GM18909 (cell line): ENCODE measurements at regions not wholly inside any gene's neighbourhood (a gene's known extent, or its start where the extent isn't known, plus 50 kb on each side); places are given as distances from the start of the nearest gene placed in this dataset.
"Not testable (repeated sequence)": the region's sequence is repeated elsewhere in the genome, so short reads cannot be mapped to it uniquely, and the experiment has no call there.

Source experiments
- ATAC-seq: cut with Tn5 transposase; IDR thresholded peaks from one replicate; pipeline ENCODE4 v1.9.1; 2021; ENCODE audit warnings: mild to moderate bottlenecking; ENCODE audit not compliant: unreplicated experiment, poor library complexity

- no peak for ATAC-seq
Measured at GRCh38 chrX:150201841-150202240, 161.3 kb upstream of the MAMLD1 start.

GRCh38 chrX:150202641-150203247 lies 160.4 kb upstream of the MAMLD1 start:
- ATAC-seq: no peak

- no peak for ATAC-seq
Measured at GRCh38 chrX:150203248-150203645, 159.9 kb upstream of the MAMLD1 start.

- no peak for ATAC-seq
Measured at GRCh38 chrX:150205011-150205410, 158.1 kb upstream of the MAMLD1 start.

- no peak for ATAC-seq
Measured at GRCh38 chrX:150207733-150208132, 155.4 kb upstream of the MAMLD1 start.

GRCh38 chrX:150211988-150212387 lies 151.1 kb upstream of the MAMLD1 start:
- no peak for ATAC-seq

GRCh38 chrX:150212672-150213480 lies 150.2 kb upstream of the MAMLD1 start:
- ATAC-seq: no peak

GRCh38 chrX:150213481-150214030 lies 149.6 kb upstream of the MAMLD1 start:
- ATAC-seq: no peak

GRCh38 chrX:150216000-150216399 lies 147.1 kb upstream of the MAMLD1 start:
- not testable (repeated sequence) for ATAC-seq

GRCh38 chrX:150216716-150217115 lies 146.4 kb upstream of the MAMLD1 start:
- no peak for ATAC-seq

GRCh38 chrX:150217609-150218008 lies 145.5 kb upstream of the MAMLD1 start:
- no peak for ATAC-seq

GRCh38 chrX:150219374-150220185 lies 143.5 kb upstream of the MAMLD1 start:
- no peak for ATAC-seq

GRCh38 chrX:150223176-150224015 lies 139.7 kb upstream of the MAMLD1 start:
- ATAC-seq: no peak

GRCh38 chrX:150224676-150225075 lies 138.4 kb upstream of the MAMLD1 start:
- no peak for ATAC-seq

GRCh38 chrX:150225266-150225665 lies 137.9 kb upstream of the MAMLD1 start:
- ATAC-seq: no peak

- ATAC-seq: no peak
Measured at GRCh38 chrX:150225756-150226155, 137.4 kb upstream of the MAMLD1 start.

GRCh38 chrX:150226223-150226965 lies 136.7 kb upstream of the MAMLD1 start:
- ATAC-seq: no peak

- no peak for ATAC-seq
Measured at GRCh38 chrX:150227321-150227860, 135.7 kb upstream of the MAMLD1 start.

GRCh38 chrX:150227873-150228410 lies 135.2 kb upstream of the MAMLD1 start:
- ATAC-seq: no peak
